H1 (cell line): ENCODE measurements at regions not wholly inside any gene's neighbourhood (a gene's known extent, or its start where the extent isn't known, plus 50 kb on each side); places are given as distances from the start of the nearest gene placed in this dataset.

Source experiments
- CHD7 ChIP-seq: fragments of 300-600 bp; sonication (generic); IDR thresholded peaks from 2 replicates; pipeline ENCODE4 v1.7.1; 2012; ENCODE audit warnings: low read length, moderate library complexity, mild to moderate bottlenecking, inconsistent platforms; ENCODE audit not compliant: insufficient replicate concordance
- CTCF ChIP-seq, 3 experiments: IDR thresholded peaks; 1 replicate in 2 of 3; 2 replicates in 1 of 3; pipeline versions ENCODE4 v1.5.1 to v1.6.1; 2011; ENCODE audit warnings: low read length in 3 of 3, mild to moderate bottlenecking in 3 of 3, inconsistent platforms in 2 of 3, low read depth in 1 of 3, moderate library complexity in 1 of 3; ENCODE audit not compliant: insufficient read depth in 1 of 3; ENCODE audit errors: control extremely low read depth in 1 of 3
- E2F6 ChIP-seq: IDR thresholded peaks from 2 replicates; pipeline ENCODE4 v1.6.1; 2012; ENCODE audit warnings: inconsistent platforms
- EZH2 ChIP-seq: fragments of 200-600 bp; sonication (generic); IDR thresholded peaks from 2 replicates; pipeline ENCODE4 v1.7.1; 2012; ENCODE audit warnings: low read depth, mild to moderate bottlenecking, moderate library complexity, low read length, inconsistent platforms; ENCODE audit not compliant: severe bottlenecking
- HDAC2 ChIP-seq, 2 experiments: fragments of 300-600 bp in 1 of 2; sonication (generic) in 1 of 2; IDR thresholded peaks; 2 replicates each; pipeline ENCODE4 v1.6.1; 2011 to 2012; ENCODE audit warnings: low read depth in 2 of 2, low read length in 2 of 2, mild to moderate bottlenecking in 2 of 2, moderate library complexity in 2 of 2, borderline replicate concordance in 1 of 2, inconsistent platforms in 1 of 2
- KDM1A ChIP-seq: fragments of 200-600, 300-600 bp; sonication (generic); IDR thresholded peaks from 2 replicates; pipeline ENCODE4 v1.7.1; 2016; ENCODE audit warnings: mild to moderate bottlenecking, low read length, borderline replicate concordance
- KDM5A ChIP-seq: fragments of 200-600 bp; IDR thresholded peaks from 2 replicates; pipeline ENCODE4 v1.7.1; 2012; ENCODE audit warnings: mild to moderate bottlenecking, low read length, inconsistent platforms, mixed read lengths
- TAF7 ChIP-seq: optimal IDR thresholded peaks from 2 replicates; pipeline ENCODE3; 2011; ENCODE audit warnings: low read depth, mild to moderate bottlenecking, inconsistent platforms, low read length, moderate library complexity, borderline replicate concordance

- TF ChIP-seq CHD7 = no peak
- no peak for TF ChIP-seq KDM5A
- TF ChIP-seq CTCF (IDR thresholded peaks at IDR 0.05; ENCODE audit: control extremely low read depth in 1 of 3, insufficient read depth in 1 of 3, low read depth in 1 of 3, low read length in 3 of 3) = no peak
- no peak for TF ChIP-seq TAF7
- TF ChIP-seq KDM1A = no peak
- TF ChIP-seq EZH2 = no peak
- TF ChIP-seq E2F6 = no peak
- no peak for TF ChIP-seq HDAC2 (IDR thresholded peaks at IDR 0.05; ENCODE audit: borderline replicate concordance in 1 of 2, low read depth in 2 of 2, low read length in 2 of 2)
Observed at GRCh38 chr2:217456016-217456415, 546.8 kb downstream of the TNS1 start (continued).
